HG03097 (cell line): ENCODE measurements at regions not wholly inside any gene's neighbourhood (a gene's known extent, or its start where the extent isn't known, plus 50 kb on each side); places are given as distances from the start of the nearest gene placed in this dataset.

ENCODE experiments used
- ATAC-seq: cut with Tn5 transposase; IDR thresholded peaks from one replicate; pipeline ENCODE4 v1.9.1; 2021; ENCODE audit not compliant: unreplicated experiment, low FRiP score

DNA sequence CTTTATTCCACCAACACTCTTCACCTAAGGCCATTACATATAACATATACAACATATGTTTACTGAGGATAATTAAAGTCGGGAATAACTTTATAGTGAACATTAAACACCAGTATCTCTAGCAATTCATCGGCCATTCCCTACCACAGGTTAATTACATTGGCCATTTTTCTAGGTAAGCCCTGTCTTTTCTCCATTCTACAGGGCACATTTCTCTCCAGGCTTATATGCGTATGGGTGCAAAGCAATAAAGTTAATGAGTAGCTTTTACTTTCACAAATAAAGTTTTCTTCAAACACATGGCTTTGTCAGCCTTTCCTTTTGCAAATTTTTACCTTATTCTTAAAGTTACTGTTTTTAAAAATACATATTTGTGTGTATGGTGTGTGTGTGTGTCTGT lies 111.9 kb upstream of the IQCM start:
- no peak for ATAC-seq

DNA sequence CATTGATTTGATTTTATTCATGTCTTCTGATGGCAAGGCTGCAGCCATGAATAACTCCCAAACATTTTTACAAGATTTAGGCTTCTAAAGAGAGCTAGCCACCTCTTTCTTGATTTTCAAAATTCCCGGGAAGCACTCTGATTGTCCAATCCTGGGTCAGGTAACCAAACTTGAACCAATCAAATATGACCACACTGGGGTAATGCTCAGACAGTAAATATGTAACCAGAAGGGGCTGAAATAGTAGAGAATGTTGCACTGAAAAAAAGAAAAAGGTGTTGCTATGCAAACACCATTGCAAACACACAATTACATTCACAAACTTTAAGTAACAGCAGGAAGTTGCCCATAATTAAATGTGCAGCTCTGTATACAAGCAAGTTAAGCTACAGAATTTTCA lies 112.9 kb upstream of the IQCM start:
- no peak for ATAC-seq

DNA sequence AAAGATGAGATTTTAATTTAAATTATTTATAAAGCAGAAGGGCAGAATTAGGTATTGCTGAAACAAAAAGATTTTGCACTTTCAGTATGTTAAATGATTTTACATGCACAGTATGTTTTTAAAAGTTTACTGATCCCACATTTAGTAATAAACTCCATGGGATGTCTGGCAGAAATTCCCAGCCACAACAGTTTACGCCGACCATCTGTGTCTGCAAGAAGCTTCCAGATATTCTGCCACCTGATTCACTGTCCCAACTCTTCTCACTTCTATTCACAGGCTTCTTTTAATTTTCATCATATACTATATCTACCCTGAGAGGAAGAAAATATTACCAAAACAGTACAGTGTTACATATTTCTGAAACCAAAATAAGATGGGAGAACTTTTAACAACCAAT lies 115.8 kb upstream of the IQCM start:
- ATAC-seq = no peak

DNA sequence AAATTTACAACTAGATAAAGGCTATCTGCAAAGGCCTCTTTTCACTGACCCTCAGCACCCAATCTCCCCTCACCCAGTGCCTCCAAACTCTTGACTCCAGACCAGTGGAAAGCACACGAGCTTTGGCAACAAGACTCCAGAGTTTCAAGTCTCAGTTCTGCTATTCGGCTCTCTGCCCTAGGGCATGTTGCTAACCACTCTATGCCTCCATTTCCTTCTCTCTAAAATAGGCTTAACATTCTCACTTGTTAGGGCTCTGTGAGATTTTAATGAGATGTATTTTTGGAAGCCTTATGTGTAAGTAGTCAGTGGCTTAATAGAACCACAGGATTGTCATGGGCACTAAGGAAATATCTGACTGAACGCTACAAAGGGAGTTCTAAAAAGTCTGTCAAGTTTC lies 116.5 kb upstream of the IQCM start:
- no peak for ATAC-seq

DNA sequence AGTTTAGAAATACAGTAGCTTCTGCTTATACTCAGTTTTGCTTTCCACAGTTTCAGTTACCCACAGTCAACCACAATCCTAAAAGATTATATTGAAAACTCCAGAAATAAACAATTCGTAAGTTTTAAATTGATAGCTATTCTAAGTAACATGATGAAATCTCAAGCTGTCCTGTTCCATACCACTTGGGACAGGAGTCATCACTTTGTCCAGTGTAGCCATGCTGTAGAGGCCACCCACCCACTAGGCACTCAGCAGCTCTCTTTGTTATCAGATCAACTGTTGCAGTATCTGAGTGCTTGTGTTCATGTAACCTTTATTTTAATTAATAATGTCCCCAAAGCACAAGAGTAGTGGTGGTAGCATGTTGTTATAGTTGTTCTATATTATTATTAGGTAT lies 117.5 kb upstream of the IQCM start:
- no peak for ATAC-seq

DNA sequence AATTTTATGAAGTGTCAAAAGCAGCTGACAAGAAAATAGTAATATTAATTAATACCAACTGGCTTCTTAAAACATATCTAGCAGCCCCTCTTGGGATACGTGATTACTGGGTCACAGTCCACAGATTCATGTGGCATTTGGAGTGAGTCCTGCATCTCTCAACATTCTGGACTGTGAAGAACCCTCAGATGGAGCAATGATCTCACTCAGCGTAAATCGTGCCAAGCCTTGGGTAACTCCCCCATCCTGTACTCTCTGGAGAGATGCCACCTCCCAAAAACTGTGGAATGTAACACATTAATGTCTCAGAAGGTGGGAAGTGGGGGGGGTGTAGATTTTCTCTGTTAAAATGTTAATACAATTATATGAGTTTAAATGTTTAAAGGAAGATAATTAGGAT lies 118.2 kb upstream of the IQCM start:
- ATAC-seq = no peak

DNA sequence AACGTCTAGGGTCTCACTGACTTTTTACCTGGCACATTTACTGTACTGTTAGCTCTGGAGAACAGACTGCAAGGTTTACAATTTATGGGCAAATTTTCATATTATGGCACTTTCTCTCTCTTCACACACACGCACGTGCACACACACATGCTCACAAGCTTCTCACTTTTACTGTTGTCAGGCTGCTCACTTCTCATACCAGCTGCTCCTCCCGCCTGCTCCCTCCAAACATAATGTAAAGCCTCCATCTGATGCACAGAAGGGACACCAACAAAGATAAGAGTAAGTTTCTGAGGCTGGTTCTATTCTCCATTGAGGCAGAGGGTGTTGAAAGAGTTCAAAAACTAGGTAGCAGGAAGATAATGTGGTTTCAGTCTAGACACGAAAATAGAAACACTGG lies 128.9 kb upstream of the DCLK2 start:
- no peak for ATAC-seq

DNA sequence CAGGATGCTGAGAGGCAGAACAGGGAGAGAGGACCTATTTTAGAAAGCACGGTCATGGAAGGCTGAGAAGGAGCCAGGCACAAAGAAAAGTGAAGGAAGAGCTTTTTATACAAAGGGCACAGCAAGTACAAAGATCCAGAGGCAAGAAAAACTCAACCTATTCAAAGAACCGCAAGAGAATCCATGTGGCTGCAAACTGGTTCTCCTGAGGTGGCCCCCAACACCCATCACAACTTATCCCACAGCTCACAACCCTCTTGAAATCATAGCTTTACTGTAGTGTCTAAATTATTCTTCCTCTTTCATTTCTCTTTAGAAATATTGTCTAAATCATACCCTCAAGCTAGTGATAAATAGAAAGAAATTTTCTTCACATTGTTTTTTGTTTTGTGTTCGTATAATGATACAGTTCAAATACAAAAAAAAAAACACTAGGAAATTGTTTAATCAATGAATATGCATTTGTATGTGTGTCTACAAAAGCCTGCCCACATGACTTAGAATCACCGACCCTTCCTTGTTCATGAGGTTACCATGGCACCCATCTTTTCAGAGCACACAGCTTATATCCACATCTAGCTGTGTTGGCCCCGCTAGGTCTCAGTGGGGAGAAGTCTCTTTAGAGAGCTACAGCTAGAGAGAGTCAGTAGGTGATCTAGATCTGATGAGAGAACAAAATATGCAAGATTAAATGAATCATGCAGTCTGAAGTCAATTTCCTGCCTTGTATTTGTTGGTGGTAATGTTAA lies 126.9 kb upstream of the DCLK2 start:
- no peak for ATAC-seq

DNA sequence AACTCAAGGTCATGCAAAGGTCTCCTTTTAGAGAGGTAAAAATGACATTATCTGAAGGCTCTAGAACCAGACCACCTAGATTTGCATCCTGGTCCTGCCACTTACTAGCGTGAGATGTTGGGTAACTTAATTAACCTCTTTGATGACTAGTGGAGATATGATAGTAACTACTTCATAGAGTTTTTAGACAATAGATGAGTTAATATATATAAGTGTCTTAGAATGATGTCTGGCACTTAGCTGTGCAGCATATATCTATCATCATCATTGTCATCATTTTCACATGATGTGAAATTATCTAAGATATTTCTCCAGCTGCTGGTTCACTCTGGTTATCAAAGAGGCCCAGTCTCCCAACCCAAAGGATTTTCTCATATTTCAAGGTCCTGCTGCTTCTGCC lies 126.1 kb upstream of the DCLK2 start:
- no peak for ATAC-seq

DNA sequence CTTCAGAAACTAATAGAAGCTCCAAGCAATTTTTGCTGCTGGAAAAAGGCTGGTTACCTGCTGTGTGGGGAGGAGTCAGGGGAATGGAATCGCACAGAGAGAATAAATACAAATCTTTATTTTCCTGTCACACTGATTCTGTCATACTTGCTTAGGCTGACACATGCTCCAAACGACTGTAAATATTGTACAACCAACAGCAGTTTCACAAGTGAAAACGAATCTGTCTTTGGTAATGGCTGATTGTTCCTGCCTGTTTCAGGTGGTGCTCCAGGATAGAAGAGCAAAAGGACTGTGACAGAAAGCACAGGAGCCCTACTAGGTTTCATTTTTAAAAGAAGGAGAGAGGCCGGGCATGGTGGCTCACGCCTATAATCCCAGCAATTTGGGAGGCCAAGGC lies 125.5 kb upstream of the DCLK2 start:
- no peak for ATAC-seq

DNA sequence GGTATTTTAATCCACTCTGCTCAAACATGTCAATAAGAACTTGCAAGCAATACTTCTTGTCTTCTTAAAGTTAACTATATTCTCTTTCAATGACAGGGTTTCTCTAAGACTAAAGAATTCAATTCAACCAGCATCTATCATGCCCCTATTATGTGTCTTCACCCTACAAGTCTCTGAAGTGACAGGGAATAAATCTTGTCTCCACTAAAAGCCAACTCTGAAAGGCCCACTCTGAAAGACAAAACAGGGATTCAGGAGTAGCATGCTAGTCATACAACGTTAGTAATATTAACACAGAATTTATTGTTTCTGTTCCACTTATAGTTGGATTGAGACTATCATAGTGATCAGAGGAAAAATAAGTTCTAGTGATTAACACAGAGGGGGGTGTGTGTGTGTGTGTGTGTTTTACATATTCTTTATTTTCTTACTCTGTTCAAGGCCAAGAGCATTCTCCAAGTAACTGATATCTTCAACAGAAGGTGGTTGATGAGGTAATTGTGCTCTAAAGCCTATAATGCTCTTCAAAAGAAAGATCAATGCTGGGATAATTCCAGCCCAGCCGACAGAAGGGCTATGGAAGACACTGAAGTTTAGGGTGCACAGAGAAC lies 122.4 kb upstream of the DCLK2 start:
- ATAC-seq = no peak

DNA sequence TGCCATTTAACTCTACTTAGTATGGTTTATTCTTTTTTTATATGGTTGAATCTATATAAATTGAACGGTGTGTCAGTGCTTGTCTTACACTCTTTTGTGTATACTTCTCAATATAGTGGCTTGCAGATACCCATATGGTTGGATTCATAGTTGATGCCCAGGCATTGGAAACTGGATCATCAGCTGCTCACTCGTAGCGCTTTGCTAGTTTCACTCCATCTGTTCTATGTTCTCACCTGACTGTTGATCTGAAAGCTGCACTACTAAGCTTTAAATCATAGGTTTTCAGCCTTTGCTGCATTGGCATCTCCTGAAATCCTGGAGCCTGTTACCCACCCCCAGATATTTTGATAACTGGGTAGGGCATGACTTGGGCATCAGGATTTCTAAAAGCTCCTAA lies 121.6 kb upstream of the DCLK2 start:
- no peak for ATAC-seq

DNA sequence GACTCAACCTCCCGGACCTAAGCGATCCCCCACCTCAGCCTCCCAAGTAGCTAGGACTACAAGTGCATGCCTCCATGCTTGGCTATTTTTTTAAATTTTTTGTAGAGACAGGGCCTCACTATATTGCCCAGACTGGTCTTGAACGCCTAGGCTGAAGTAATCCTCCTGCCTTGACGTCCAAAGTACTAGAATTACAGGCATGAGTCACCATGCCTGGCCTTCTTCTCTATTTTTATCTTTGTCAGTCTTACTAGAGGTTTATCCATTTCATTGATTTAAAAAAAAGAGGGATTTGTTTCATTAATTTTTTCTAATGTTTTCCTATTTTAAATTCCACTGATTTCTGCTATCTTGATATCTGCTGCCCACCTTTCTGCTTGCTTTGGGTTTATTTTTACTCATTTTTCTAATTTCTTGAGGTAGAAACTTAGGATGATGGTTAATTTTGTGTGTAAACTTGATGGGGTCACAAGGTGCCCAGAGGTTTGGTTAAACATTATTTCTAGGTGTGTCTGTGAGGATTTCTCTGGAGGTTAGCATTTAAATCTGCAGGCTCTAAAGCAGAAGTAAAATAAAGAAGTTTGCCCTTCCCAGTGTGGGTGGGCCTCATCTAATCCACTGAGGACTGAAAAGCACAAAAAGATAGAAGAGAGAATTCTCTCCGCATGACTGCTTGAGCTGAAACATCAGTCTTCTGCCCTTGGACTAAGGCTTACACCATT lies 116.2 kb upstream of the DCLK2 start:
- no peak for ATAC-seq

DNA sequence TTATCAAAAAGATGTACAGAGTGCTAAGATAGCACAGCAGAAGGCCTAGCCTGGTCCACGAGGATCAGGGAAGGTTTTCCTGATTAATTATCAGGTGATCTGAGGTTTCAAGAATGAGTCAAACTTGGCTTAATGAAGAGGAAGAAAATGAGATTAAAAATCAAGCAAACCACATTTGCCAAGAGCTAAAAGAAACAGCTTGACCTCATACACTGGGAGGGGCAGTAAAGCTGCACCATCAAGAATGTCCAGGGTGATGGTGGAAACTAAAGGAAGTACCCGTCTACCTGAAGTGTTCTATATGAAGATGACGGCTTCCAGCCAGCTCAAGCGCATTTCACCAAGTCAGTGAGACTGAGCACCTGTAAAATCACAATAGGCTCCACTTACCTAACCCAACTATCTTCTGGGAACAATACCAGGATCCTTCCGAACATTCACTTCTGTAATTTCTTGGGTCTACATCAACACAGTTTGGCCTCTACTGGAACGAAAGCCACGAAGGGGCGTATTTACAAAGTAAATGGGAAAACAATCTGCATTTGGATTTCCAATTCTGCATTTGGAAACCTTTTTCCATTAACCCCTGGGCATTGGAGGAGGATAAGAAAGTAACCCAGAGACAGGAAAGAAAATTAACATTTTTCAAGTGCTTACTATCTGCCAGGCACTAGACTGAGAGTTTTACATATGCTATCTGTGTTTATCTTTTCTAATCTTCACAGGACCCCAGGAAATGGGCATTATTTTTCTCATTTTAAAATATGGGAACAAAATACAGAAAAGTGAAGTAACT lies 114.0 kb upstream of the DCLK2 start:
- ATAC-seq = no peak

DNA sequence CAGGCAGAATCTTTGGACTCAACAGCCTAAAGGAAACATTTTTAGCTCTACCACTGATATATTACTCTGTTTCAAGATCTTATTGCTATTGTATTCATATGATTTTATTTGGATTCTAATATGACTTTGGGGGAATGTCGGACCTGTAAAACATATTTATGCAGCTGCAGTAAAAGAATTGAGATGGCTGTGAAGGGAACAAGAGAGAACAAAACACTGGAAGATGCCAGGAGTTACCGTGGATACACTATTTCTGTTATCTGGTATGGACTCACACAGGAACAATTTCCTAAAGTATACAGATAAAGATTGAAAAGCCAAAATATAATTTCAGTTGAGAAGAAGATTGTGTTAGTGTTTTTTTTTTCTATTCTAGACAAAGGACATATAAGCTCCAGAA lies 113.0 kb upstream of the DCLK2 start:
- ATAC-seq = no peak

DNA sequence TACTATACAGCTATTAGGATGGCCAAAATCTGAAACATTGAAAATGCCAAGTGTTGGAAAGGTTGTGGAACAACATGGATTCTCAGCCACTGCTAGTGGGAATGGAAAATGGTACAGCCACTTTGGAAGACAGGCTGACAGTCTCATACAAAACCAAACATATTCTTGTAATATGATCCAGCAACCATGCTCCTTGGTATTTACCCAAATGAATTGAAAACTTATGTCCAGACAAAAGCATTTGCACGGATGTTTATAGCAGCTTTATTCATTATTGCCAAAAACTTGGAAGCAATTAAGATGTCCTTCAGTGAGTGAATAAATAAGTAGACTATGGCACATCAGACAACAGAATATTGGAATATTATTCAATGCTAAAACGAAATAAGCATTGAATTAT lies 105.8 kb upstream of the DCLK2 start:
- no peak for ATAC-seq

DNA sequence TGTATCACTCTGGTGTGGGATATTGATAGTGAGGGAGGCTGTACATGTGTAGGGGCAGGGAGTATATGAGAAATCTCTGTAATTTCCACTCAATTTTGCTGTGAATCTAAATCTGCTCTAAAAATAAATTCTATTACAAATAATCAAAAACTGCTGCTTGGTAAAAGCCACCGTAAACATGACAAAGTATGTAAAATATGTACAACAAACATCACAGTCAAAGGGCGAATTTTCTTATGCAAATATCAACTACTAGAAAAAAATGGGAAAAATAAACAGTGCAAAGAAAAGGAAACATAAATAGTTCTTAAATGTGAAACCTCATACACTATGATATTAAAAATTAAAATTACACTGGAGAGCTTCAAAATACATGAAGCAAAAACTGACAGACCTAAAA lies 105.1 kb upstream of the DCLK2 start:
- ATAC-seq = no peak

DNA sequence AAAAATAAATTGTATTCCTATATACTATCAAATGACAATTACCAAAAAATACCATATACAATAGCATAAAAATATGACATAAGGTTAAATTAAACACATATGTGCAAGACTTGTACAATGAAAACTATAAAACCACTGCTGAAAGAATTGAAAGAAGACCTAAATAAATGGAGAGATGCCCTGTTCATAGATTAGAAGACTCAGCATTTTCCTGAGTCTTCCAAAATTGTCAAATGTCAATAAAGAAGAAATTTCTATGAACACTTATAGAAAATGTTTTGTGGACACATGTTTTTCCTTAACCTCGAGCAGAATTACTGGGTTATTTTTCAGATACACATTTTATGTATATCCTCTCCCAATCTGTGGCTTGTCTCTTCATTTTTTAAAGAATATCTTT lies 103.1 kb upstream of the DCLK2 start:
- no peak for ATAC-seq

DNA sequence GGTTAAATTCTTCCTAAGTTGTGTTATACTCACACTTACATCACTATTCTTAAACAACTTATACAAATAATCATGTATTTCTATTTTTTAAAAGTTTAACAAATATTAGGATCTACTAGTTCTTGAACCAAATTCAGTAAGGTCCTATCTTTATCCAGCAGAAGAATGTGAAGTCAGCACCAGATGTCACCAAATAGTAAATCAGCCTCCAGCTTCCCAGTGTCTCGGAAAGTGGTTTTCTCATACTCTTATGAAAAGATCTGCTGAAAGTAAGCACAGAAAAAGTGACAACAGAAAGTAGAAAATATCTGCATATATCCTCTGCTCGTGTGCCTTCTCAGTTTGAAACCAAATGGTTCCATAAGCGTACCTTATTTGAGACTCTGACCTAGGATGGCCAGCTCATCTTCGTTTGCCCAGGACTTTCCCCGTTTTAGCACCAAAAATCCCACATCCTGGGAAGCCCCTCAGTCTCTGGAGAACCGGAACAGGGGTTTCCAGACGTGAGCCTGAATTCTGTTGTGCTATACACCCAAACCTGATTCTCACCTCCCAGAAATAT lies 98.0 kb upstream of the DCLK2 start:
- no peak for ATAC-seq

DNA sequence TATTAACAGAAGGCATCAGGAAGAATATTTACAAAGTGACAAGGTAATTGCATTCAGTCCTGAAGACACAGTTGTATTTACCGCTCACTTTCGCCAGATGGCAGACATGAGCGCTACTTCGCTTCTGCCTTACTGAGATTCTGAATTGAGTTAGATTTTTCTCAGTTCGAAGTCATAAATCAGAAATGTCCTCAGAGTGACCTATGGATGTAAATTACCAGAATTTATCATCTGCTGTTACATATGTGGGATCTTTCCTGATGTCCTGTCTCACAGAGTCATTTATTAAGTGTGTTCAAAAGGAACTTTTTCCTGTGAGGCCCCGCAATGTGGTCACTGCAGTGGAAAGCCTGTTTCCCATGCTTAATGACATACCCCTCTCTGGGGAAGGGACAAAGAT lies 97.3 kb upstream of the DCLK2 start:
- peak; percentile 67 for ATAC-seq

DNA sequence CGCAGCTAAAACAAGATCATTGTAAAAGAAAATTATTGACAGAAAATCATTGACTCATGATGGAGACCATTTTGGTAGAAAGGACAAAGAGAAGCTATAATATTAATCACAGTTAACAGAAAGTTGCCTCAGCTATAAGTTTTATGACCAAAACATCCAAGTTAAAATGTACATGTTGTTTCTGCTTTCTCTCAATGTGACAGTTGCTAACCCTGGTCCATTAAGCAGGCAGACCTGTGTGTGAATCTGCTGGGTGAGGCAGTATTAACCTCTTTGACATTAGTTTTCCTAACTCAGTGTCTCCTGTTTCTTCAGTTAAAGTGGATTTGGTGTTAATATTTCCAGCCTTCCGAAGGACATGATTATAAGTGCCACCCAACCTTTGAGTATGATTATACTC lies 94.8 kb upstream of the DCLK2 start:
- ATAC-seq = no peak
